ENCODE measurements at regions not wholly inside any gene's neighbourhood (a gene's known extent, or its start where the extent isn't known, plus 50 kb on each side); places are given as distances from the start of the nearest gene placed in this dataset.

- H3K9me3 ChIP-seq (ENCODE audit: control insufficient read depth in 4 of 4, low read length in 3 of 4) = no peaks in the 10 kb centered on the region
- WGBS = 88% methylated on average over 10 of the region's 10 CpGs
- TF ChIP-seq ZBTB33 (IDR thresholded peaks at IDR 0.05) (no peak), FOXA1 (IDR thresholded peaks at IDR 0.05) (no peak), CTCF (IDR thresholded peaks at IDR 0.05; ENCODE audit: low read depth, low read length, missing input control) (no peak), RAD21 (IDR thresholded peaks at IDR 0.05) (no peak), RXRA (IDR thresholded peaks at IDR 0.05) (no peak), HNF4A (conservative IDR thresholded peaks at IDR 0.05) (no peak), FOXA2 (IDR thresholded peaks at IDR 0.05) (no peak), YY1 (IDR thresholded peaks at IDR 0.05) (no peak), GABPA (IDR thresholded peaks at IDR 0.05 in 1 of 2, conservative IDR thresholded peaks at IDR 0.05 in 1 of 2) (no peak), HNF4G (IDR thresholded peaks at IDR 0.05) (no peak), TAF1 (conservative IDR thresholded peaks at IDR 0.05) (no peak)
- TF ChIP-seq, protein P1, sequence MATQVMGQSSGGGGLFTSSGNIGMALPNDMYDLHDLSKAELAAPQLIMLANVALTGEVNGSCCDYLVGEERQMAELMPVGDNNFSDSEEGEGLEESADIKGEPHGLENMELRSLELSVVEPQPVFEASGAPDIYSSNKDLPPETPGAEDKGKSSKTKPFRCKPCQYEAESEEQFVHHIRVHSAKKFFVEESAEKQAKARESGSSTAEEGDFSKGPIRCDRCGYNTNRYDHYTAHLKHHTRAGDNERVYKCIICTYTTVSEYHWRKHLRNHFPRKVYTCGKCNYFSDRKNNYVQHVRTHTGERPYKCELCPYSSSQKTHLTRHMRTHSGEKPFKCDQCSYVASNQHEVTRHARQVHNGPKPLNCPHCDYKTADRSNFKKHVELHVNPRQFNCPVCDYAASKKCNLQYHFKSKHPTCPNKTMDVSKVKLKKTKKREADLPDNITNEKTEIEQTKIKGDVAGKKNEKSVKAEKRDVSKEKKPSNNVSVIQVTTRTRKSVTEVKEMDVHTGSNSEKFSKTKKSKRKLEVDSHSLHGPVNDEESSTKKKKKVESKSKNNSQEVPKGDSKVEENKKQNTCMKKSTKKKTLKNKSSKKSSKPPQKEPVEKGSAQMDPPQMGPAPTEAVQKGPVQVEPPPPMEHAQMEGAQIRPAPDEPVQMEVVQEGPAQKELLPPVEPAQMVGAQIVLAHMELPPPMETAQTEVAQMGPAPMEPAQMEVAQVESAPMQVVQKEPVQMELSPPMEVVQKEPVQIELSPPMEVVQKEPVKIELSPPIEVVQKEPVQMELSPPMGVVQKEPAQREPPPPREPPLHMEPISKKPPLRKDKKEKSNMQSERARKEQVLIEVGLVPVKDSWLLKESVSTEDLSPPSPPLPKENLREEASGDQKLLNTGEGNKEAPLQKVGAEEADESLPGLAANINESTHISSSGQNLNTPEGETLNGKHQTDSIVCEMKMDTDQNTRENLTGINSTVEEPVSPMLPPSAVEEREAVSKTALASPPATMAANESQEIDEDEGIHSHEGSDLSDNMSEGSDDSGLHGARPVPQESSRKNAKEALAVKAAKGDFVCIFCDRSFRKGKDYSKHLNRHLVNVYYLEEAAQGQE (IDR thresholded peaks at IDR 0.05) = no peak
- TF ChIP-seq, protein P2, sequence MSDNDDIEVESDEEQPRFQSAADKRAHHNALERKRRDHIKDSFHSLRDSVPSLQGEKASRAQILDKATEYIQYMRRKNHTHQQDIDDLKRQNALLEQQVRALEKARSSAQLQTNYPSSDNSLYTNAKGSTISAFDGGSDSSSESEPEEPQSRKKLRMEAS (IDR thresholded peaks at IDR 0.05) = no peak
- TF ChIP-seq, protein P3, sequence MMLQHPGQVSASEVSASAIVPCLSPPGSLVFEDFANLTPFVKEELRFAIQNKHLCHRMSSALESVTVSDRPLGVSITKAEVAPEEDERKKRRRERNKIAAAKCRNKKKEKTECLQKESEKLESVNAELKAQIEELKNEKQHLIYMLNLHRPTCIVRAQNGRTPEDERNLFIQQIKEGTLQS (IDR thresholded peaks at IDR 0.05) = no peak
- no peaks in the 10 kb centered on the region for H3K4me1 ChIP-seq (ENCODE audit: control insufficient read depth in 4 of 4, insufficient read depth in 4 of 4, low read length in 3 of 4)
- H3K27me3 ChIP-seq (ENCODE audit: control insufficient read depth in 4 of 4, insufficient read depth in 4 of 4, low read length in 3 of 4) = no peaks in the 10 kb centered on the region
- H3K36me3 ChIP-seq (ENCODE audit: control insufficient read depth in 4 of 4, insufficient read depth in 3 of 4, low read depth in 1 of 4, low read length in 3 of 4) = no peaks in the 10 kb centered on the region
- no peak overlapping the region for H3K27ac ChIP-seq (ENCODE audit: low read depth in 1 of 2, low read length in 2 of 2)
- H3K9ac ChIP-seq (ENCODE audit: low read depth in 1 of 2, low read length in 2 of 2) = no peak overlapping the region
- no peak overlapping the region for H3K4me3 ChIP-seq (ENCODE audit: low read depth in 1 of 3, low read length in 3 of 3)
- no peak for DNase-seq (ENCODE audit: low spot score)
Measured at GRCh38 chr6:23282252-23283021, 713.1 kb downstream of the HDGFL1 start.

GRCh38 chr6:23293653-23294052 is 724.3 kb downstream of the HDGFL1 start:
- 88% methylated on average over 3 of the region's 3 CpGs for WGBS
- TF ChIP-seq CTCF (IDR thresholded peaks at IDR 0.05; ENCODE audit: low read depth, low read length, missing input control) = no peak
- no peak for TF ChIP-seq FOXA2 (IDR thresholded peaks at IDR 0.05)
- TF ChIP-seq SP1 (IDR thresholded peaks at IDR 0.05) = no peak
- TF ChIP-seq, protein P3 (IDR thresholded peaks at IDR 0.05) = no peak
- no peak for TF ChIP-seq RXRA (IDR thresholded peaks at IDR 0.05)
- TF ChIP-seq EGR1 (IDR thresholded peaks at IDR 0.05; ENCODE audit: low read depth in 2 of 2) = no peak
- no peak for TF ChIP-seq JUND (IDR thresholded peaks at IDR 0.05)
- TF ChIP-seq HNF4A (conservative IDR thresholded peaks at IDR 0.05) = no peak

More at GRCh38 chr6:23293653-23294052, 724.3 kb downstream of the HDGFL1 start:
- no peaks in the 10 kb centered on the region for H3K36me3 ChIP-seq (ENCODE audit: control insufficient read depth in 4 of 4, insufficient read depth in 3 of 4, low read depth in 1 of 4, low read length in 3 of 4)
- no peak for DNase-seq (ENCODE audit: low spot score)
- H3K4me1 ChIP-seq (ENCODE audit: control insufficient read depth in 4 of 4, insufficient read depth in 4 of 4, low read length in 3 of 4) = no peaks in the 10 kb centered on the region
- no peaks in the 10 kb centered on the region for H3K9me3 ChIP-seq (ENCODE audit: control insufficient read depth in 4 of 4, low read length in 3 of 4)
- no peak overlapping the region for H3K27ac ChIP-seq (ENCODE audit: low read depth in 1 of 2, low read length in 2 of 2)
- no peaks in the 10 kb centered on the region for H3K27me3 ChIP-seq (ENCODE audit: control insufficient read depth in 4 of 4, insufficient read depth in 4 of 4, low read length in 3 of 4)
- no peak overlapping the region for H3K9ac ChIP-seq (ENCODE audit: low read depth in 1 of 2, low read length in 2 of 2)
- H3K4me3 ChIP-seq (ENCODE audit: low read depth in 1 of 3, low read length in 3 of 3) = no peak overlapping the region
